Keratinocyte (primary cell): ENCODE measurements at regions not wholly inside any gene's neighbourhood (a gene's known extent, or its start where the extent isn't known, plus 50 kb on each side); places are given as distances from the start of the nearest gene placed in this dataset.

ENCODE experiments used
- DNase-seq: peaks from one replicate; pipeline ENCODE4 v3.0.0-alpha.2; 2011; ENCODE audit warnings: low read depth, missing footprints, low spot score
- FAIRE-seq: peaks from 2 replicates; lab custom pipeline; 2011; peaks lifted over from hg19 to GRCh38; lab: Jason Lieb, UNC
- H2AFZ ChIP-seq: 2 replicates; pipeline ENCODE4 v1.6.0; 2012; ENCODE audit warnings: low read length, control low read depth, inconsistent platforms; ENCODE audit not compliant: control insufficient read depth
- H3K27ac ChIP-seq: 2 replicates; pipeline ENCODE4 v1.5.1; 2011; ENCODE audit warnings: low read length; ENCODE audit not compliant: control insufficient read depth, insufficient read depth
- H3K27me3 ChIP-seq: 3 replicates; pipeline ENCODE4 v1.6.0; 2011; ENCODE audit warnings: low read length; ENCODE audit not compliant: control insufficient read depth, insufficient read depth; ENCODE audit errors: extremely low read depth
- H3K36me3 ChIP-seq, 2 experiments: 2 replicates in 1 of 2; 3 replicates in 1 of 2; pipeline ENCODE4 v1.5.1; 2011; ENCODE audit warnings: low read length in 2 of 2, mild to moderate bottlenecking in 1 of 2; ENCODE audit not compliant: control insufficient read depth in 2 of 2, insufficient read depth in 2 of 2; ENCODE audit errors: extremely low read depth in 1 of 2
- H3K4me1 ChIP-seq: 3 replicates; pipeline ENCODE4 v1.5.1; 2011; ENCODE audit warnings: low read length; ENCODE audit not compliant: control insufficient read depth, insufficient read depth; ENCODE audit errors: extremely low read depth
- H3K4me2 ChIP-seq: 3 replicates; pipeline ENCODE4 v1.6.0; 2011; ENCODE audit warnings: low read depth, low read length; ENCODE audit not compliant: control insufficient read depth, insufficient read depth; ENCODE audit errors: extremely low read depth
- H3K4me3 ChIP-seq, 3 experiments: fragments of 200-600 bp in 1 of 3; sonication (generic) in 1 of 3; 2 replicates in 2 of 3; 3 replicates in 1 of 3; pipeline ENCODE4 v1.5.1; 2011 to 2016; ENCODE audit warnings: low read length in 3 of 3, mild to moderate bottlenecking in 3 of 3, control low read depth in 2 of 3, inconsistent platforms in 1 of 3, low read depth in 1 of 3, mixed read lengths in 1 of 3, mixed run types in 1 of 3, moderate library complexity in 1 of 3; ENCODE audit not compliant: control insufficient read depth in 2 of 3, insufficient read depth in 2 of 3; ENCODE audit errors: extremely low read depth in 1 of 3
- H3K79me2 ChIP-seq: 2 replicates; pipeline ENCODE4 v1.6.0; 2012; ENCODE audit warnings: low read length; ENCODE audit not compliant: control insufficient read depth, insufficient read depth
- H3K9ac ChIP-seq: 3 replicates; pipeline ENCODE4 v1.6.0; 2011; ENCODE audit warnings: low read length; ENCODE audit not compliant: control insufficient read depth, insufficient read depth; ENCODE audit errors: extremely low read depth
- H3K9me1 ChIP-seq: 3 replicates; pipeline ENCODE4 v1.6.0; 2011; ENCODE audit warnings: low read length; ENCODE audit not compliant: control insufficient read depth, insufficient read depth; ENCODE audit errors: extremely low read depth
- H3K9me3 ChIP-seq: 2 replicates; pipeline ENCODE4 v1.5.1; 2012; ENCODE audit warnings: low read depth, low read length; ENCODE audit not compliant: control insufficient read depth
- H4K20me1 ChIP-seq: 3 replicates; pipeline ENCODE4 v1.6.0; 2011; ENCODE audit warnings: low read length; ENCODE audit not compliant: control insufficient read depth, insufficient read depth; ENCODE audit errors: extremely low read depth
- CTCF ChIP-seq, 3 experiments: IDR thresholded peaks in 1 of 3; conservative IDR thresholded peaks in 1 of 3; optimal IDR thresholded peaks in 1 of 3; 2 replicates in 2 of 3; 3 replicates in 1 of 3; pipeline versions ENCODE3 to v1.5.1; 2011; ENCODE audit warnings: low read length in 3 of 3, mild to moderate bottlenecking in 3 of 3, moderate library complexity in 2 of 3, control low read depth in 1 of 3, inconsistent platforms in 1 of 3; ENCODE audit not compliant: insufficient read depth in 2 of 3; ENCODE audit errors: extremely low read depth in 1 of 3
- EZH2 ChIP-seq: IDR thresholded peaks from one replicate; pipeline ENCODE4 v1.6.1; 2012; ENCODE audit warnings: inconsistent platforms, mild to moderate bottlenecking, low read length, moderate library complexity
- dilution Hi-C: fragments of 300-500 bp; cut with MboI; formaldehyde crosslinking; loops from one replicate; pipeline ENCODE4 v1.7.0; 2020; ENCODE audit warnings: low sequenced_read_pairs; ENCODE audit not compliant: extremely low pct_ligation_motif_present

GRCh38 chr4:100593935-100594334 lies 76.1 kb upstream of the EMCN start:
- Histone ChIP-seq H4K20me1 (no peaks in the 10 kb centered on the region), H3K27me3 (no peaks in the 10 kb centered on the region), H3K4me1 (no peaks in the 10 kb centered on the region), H2AFZ (no peak overlapping the region), H3K4me2 (no peak overlapping the region), H3K27ac (no peak overlapping the region), H3K79me2 (no peaks in the 10 kb centered on the region), H3K36me3 (no peaks in the 10 kb centered on the region), H3K9ac (no peak overlapping the region), H3K9me1 (no peaks in the 10 kb centered on the region), H3K4me3 (no peak overlapping the region), H3K9me3 (no peaks in the 10 kb centered on the region)
- no peak for FAIRE-seq
- DNase-seq = no peak
- TF ChIP-seq CTCF (optimal IDR thresholded peaks at IDR 0.05 in 1 of 3, IDR thresholded peaks at IDR 0.05 in 1 of 3, conservative IDR thresholded peaks at IDR 0.05 in 1 of 3; ENCODE audit: extremely low read depth in 1 of 3, insufficient read depth in 2 of 3, low read length in 3 of 3) = no peak
- TF ChIP-seq EZH2 = no peak
- dilution Hi-C loops = no loop called here

GRCh38 chr4:100591161-100591876 lies 73.5 kb upstream of the EMCN start:
- Histone ChIP-seq H3K9me3 (no peaks in the 10 kb centered on the region), H3K36me3 (no peaks in the 10 kb centered on the region), H2AFZ (no peak overlapping the region), H3K9ac (no peak overlapping the region), H3K79me2 (no peaks in the 10 kb centered on the region), H4K20me1 (no peaks in the 10 kb centered on the region), H3K27me3 (no peaks in the 10 kb centered on the region), H3K4me2 (no peak overlapping the region), H3K4me3 (no peak overlapping the region), H3K4me1 (no peaks in the 10 kb centered on the region), H3K9me1 (no peaks in the 10 kb centered on the region), H3K27ac (no peak overlapping the region)
- TF ChIP-seq CTCF (optimal IDR thresholded peaks at IDR 0.05 in 1 of 3, IDR thresholded peaks at IDR 0.05 in 1 of 3, conservative IDR thresholded peaks at IDR 0.05 in 1 of 3; ENCODE audit: extremely low read depth in 1 of 3, insufficient read depth in 2 of 3, low read length in 3 of 3) (no peak), EZH2 (no peak)
- FAIRE-seq = no peak
- dilution Hi-C loops = no loop called here
- no peak for DNase-seq
